ENCODE measurements at regions not wholly inside any gene's neighbourhood (a gene's known extent, or its start where the extent isn't known, plus 50 kb on each side); places are given as distances from the start of the nearest gene placed in this dataset.

DNA sequence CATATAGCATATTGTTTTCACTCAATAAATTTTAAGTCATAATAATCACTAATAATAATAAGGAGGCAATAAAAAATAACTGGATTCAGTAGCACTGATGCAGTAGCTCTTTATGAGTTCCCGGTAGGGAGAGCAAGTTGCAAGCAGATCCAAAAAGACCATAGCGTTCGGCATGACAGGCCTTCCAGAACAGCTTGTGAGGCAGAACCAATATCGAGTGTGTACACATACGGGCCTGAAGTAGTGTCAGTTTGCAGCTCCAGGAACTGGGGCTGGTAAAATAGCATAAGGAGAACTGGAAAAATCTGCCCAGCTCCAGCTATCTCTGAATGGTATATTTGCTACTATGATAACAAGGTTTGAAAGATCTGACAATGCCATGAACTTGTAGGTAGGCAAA, 1607.8 kb upstream of the PIK3C3 start:
- Histone ChIP-seq H3K9me3 (no peaks in the 10 kb centered on the region), H3K36me3 (no peaks in the 10 kb centered on the region), H3K4me1 (no peaks in the 10 kb centered on the region), H3K27me3 (ENCODE audit: low read depth) (no peaks in the 10 kb centered on the region), H3K4me3 (no peak overlapping the region), H3K27ac (no peak overlapping the region)
- TF ChIP-seq, protein P1, sequence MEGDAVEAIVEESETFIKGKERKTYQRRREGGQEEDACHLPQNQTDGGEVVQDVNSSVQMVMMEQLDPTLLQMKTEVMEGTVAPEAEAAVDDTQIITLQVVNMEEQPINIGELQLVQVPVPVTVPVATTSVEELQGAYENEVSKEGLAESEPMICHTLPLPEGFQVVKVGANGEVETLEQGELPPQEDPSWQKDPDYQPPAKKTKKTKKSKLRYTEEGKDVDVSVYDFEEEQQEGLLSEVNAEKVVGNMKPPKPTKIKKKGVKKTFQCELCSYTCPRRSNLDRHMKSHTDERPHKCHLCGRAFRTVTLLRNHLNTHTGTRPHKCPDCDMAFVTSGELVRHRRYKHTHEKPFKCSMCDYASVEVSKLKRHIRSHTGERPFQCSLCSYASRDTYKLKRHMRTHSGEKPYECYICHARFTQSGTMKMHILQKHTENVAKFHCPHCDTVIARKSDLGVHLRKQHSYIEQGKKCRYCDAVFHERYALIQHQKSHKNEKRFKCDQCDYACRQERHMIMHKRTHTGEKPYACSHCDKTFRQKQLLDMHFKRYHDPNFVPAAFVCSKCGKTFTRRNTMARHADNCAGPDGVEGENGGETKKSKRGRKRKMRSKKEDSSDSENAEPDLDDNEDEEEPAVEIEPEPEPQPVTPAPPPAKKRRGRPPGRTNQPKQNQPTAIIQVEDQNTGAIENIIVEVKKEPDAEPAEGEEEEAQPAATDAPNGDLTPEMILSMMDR (IDR thresholded peaks at IDR 0.05): no peak
- intact Hi-C loops (cut with DNase I): no loop called here
- ATAC-seq: no peak
- no peak for DNase-seq

DNA sequence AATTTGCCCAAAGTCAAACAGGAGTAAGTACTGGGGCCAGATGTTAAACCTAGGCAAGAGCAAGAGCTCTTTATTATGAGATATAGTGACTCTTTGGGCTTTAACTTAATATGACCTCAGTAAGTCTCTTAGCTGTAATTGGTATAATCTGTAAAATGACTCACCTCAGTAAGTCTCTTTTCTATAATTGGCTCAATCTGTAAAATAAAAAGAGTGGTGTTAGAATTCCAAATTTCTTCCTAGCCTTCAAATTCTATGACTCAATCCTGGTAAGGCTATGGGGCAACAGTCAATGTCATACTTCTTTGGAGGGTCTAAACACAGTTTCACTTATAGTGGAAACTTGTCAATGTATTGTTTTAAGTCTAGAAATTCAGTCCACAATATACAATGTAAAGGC, 1608.9 kb upstream of the PIK3C3 start:
- TF ChIP-seq, protein P1 (IDR thresholded peaks at IDR 0.05): no peak
- Histone ChIP-seq H3K4me1 (no peaks in the 10 kb centered on the region), H3K27ac (no peak overlapping the region), H3K27me3 (ENCODE audit: low read depth) (no peaks in the 10 kb centered on the region), H3K36me3 (no peaks in the 10 kb centered on the region), H3K9me3 (no peaks in the 10 kb centered on the region), H3K4me3 (no peak overlapping the region)
- intact Hi-C loops (cut with DNase I): no loop called here
- no peak for DNase-seq
- ATAC-seq: no peak

DNA sequence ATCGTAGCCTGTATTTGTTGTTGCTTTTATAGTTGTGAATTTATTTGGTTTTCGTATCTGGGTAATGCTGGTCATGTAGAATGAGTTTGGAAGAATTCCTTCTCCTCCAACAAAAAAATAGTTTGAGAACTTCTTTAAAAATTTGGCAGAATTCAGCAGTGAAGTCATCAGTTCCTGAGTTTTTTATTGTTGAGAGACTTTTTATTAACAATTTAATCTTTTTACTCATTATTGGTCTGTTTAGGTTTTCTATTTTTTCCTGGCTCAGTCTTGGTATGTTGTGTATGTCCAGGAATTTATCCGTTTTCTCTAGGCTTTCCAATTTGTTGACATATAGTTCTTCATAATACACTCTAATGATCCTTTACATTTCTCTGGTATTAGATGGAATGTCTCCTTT, 1613.3 kb upstream of the PIK3C3 start:
- H3K4me1 ChIP-seq: no peaks in the 10 kb centered on the region
- H3K9me3 ChIP-seq: no peaks in the 10 kb centered on the region
- no peak overlapping the region for H3K27ac ChIP-seq
- DNase-seq: no peak
- ATAC-seq: no peak
- TF ChIP-seq, protein P1 (IDR thresholded peaks at IDR 0.05): no peak
- H3K4me3 ChIP-seq: no peak overlapping the region
- H3K27me3 ChIP-seq (ENCODE audit: low read depth): no peaks in the 10 kb centered on the region
- no peaks in the 10 kb centered on the region for H3K36me3 ChIP-seq
- intact Hi-C loops (cut with DNase I): no loop called here

DNA sequence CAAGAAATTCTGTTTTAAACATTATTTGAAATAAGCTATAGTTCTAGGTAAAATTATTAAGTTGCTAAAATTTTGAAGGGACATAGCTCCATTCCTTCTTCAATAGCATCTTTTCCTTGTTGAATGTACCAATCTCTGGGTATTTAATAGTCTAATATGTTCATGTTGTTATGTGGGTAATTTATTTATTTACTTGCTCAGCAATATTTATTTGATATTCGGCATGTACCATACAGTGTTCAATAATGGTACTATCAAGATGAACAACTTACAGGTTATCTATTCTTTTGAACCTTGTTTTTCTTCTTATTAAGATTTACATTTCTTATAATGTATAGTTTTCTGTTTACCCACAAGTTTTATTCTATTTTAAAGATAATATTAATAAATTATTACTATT, 1616.8 kb upstream of the PIK3C3 start:
- H3K4me1 ChIP-seq: no peaks in the 10 kb centered on the region
- ATAC-seq: no peak
- no peak overlapping the region for H3K4me3 ChIP-seq
- intact Hi-C loops (cut with DNase I): no loop called here
- no peak overlapping the region for H3K27ac ChIP-seq
- TF ChIP-seq, protein P1 (IDR thresholded peaks at IDR 0.05): no peak
- no peak for DNase-seq
- no peaks in the 10 kb centered on the region for H3K9me3 ChIP-seq
- no peaks in the 10 kb centered on the region for H3K27me3 ChIP-seq (ENCODE audit: low read depth)
- no peaks in the 10 kb centered on the region for H3K36me3 ChIP-seq

DNA sequence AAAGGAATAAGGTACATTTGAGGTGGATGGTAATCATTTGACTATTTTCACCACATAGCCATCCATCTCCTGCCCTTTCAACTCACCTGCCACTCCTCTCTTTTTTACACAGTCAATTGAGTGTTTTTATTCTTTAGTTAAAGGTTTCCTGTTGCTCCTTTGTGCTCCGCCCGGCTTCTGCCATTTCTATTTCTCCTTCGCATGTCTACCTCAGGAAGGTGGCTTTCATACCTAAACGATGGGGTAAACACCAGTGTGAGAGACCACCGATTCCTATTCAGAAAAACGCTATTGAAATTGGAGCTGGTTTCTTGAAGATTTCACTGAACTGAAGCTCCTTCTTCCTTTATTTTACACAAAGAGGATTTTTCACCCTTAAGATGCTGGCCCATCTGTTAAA, 1628.0 kb upstream of the PIK3C3 start:
- H3K4me1 ChIP-seq: no peaks in the 10 kb centered on the region

More for the DNA sequence above, 1628.0 kb upstream of the PIK3C3 start:
- no peak for DNase-seq
- TF ChIP-seq, protein P1 (IDR thresholded peaks at IDR 0.05): no peak
- no peak overlapping the region for H3K27ac ChIP-seq
- no peaks in the 10 kb centered on the region for H3K36me3 ChIP-seq
- peaks cover 11% of the 10 kb centered on the region for H3K9me3 ChIP-seq
- H3K27me3 ChIP-seq (ENCODE audit: low read depth): no peaks in the 10 kb centered on the region
- intact Hi-C loops (cut with DNase I): no loop called here
- H3K4me3 ChIP-seq: no peak overlapping the region
- ATAC-seq: no peak
